Muscle of back (tissue), 3 donors: ENCODE measurements at regions not wholly inside any gene's neighbourhood (a gene's known extent, or its start where the extent isn't known, plus 50 kb on each side); places are given as distances from the start of the nearest gene placed in this dataset.

Experiments used
- DNase-seq, 3 donors: peaks; one replicate each; pipeline versions ENCODE4 v3.0.0 to v3.0.0-alpha.2; 2013

- DNase-seq: peak in 1 of 3 donors; percentile 16
Measured at GRCh38 chrX:39972340-39972739, 125.4 kb downstream of the BCOR start.

- no peak for DNase-seq
Measured at GRCh38 chrX:39973810-39974209, 123.9 kb downstream of the BCOR start.

- DNase-seq: no peak
Measured at GRCh38 chrX:39974270-39974669, 123.5 kb downstream of the BCOR start.

GRCh38 chrX:39975101-39975925 lies 122.4 kb downstream of the BCOR start:
- DNase-seq: no peak

GRCh38 chrX:39981946-39982345 lies 115.8 kb downstream of the BCOR start:
- no peak for DNase-seq

GRCh38 chrX:39982948-39983347 lies 114.8 kb downstream of the BCOR start:
- no peak for DNase-seq

- DNase-seq: no peak
Measured at GRCh38 chrX:39983715-39984114, 114.0 kb downstream of the BCOR start.

GRCh38 chrX:39984191-39984956 lies 113.4 kb downstream of the BCOR start:
- peak in 2 of 3 donors; percentile 50 to 73 for DNase-seq

- DNase-seq: no peak
Measured at GRCh38 chrX:39985071-39985470, 112.7 kb downstream of the BCOR start.

GRCh38 chrX:39985551-39985950 lies 112.2 kb downstream of the BCOR start:
- DNase-seq: no peak

GRCh38 chrX:39988496-39988895 lies 109.3 kb downstream of the BCOR start:
- no peak for DNase-seq

GRCh38 chrX:39990388-39990787 lies 107.4 kb downstream of the BCOR start:
- DNase-seq: no peak

- DNase-seq: no peak
Measured at GRCh38 chrX:39992300-39992699, 105.5 kb downstream of the BCOR start.

GRCh38 chrX:39995457-39995856 lies 102.3 kb downstream of the BCOR start:
- DNase-seq: no peak

GRCh38 chrX:39996536-39996935 lies 101.2 kb downstream of the BCOR start:
- no peak for DNase-seq

GRCh38 chrX:39998636-39999406 lies 98.9 kb downstream of the BCOR start:
- DNase-seq: no peak
